IgD-negative memory B cell (primary cell): ENCODE measurements at regions not wholly inside any gene's neighbourhood (a gene's known extent, or its start where the extent isn't known, plus 50 kb on each side); places are given as distances from the start of the nearest gene placed in this dataset.

Source experiments
- H3K27ac Mint-ChIP-seq, 3 donors: one replicate each; pipeline ENCODE4 v1.8.0; 2020 to 2022; ENCODE audit warnings: mild to moderate bottlenecking in 3 of 3, mixed read lengths in 3 of 3, moderate library complexity in 1 of 3
- H3K27me3 Mint-ChIP-seq: one replicate; pipeline ENCODE4 v1.8.0; 2021; ENCODE audit warnings: mixed read lengths
- H3K36me3 Mint-ChIP-seq: one replicate; pipeline ENCODE4 v1.8.0; 2020; ENCODE audit warnings: mild to moderate bottlenecking, mixed read lengths
- H3K4me1 Mint-ChIP-seq, 3 donors: one replicate each; pipeline ENCODE4 v1.8.0; 2020 to 2022; ENCODE audit warnings: mixed read lengths in 3 of 3, mild to moderate bottlenecking in 1 of 3
- H3K4me3 Mint-ChIP-seq, 4 donors: one replicate each; pipeline ENCODE4 v1.8.0; 2020 to 2022; ENCODE audit warnings: mild to moderate bottlenecking in 4 of 4, mixed read lengths in 4 of 4, moderate library complexity in 3 of 4
- H3K9me3 Mint-ChIP-seq, 3 donors: one replicate each; pipeline ENCODE4 v1.8.0; 2020 to 2021; ENCODE audit warnings: mixed read lengths in 3 of 3, mild to moderate bottlenecking in 1 of 3

DNA sequence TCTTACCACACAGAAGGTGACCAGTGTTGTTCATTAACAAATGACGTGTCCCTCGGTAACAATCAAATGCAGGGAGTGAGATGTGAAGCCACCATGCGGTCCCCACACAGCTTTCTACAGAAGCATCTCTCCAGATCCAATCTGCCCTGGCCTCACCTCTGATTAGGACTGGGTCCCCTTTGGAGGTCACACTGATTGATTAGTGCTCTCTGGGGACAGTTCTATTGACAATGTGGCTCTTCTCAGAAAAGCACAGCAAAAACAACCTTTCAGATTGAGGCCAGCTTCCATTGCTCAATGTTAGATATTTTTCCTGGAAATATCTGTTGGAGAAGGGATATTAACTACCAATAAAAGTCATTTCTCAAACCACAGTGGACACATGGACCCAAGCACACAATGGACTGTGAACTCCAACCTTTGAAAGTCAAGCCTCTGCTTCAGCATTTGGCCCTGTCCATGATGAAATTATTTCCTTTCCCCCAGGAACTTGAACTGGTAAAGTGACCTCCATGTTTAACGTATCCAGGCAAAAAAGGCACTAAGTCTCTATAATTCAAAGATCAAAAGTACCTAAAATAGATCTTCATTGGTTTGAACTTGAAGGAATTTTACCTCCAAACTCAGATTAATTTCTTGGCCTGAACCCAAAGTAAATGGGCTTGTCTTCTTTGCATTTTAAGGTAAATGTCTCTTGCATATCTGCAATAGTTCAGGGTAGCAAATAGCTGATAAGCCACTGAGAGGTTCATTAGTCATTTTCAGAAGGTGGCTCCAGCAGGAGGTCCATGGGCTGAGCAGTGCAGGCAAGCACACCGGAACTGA lies 118.5 kb downstream of the FOXA2 start:
- peaks cover 0 to 3% (median 2%) of the 10 kb centered on the region in 3 donors for H3K9me3 Mint-ChIP-seq

DNA sequence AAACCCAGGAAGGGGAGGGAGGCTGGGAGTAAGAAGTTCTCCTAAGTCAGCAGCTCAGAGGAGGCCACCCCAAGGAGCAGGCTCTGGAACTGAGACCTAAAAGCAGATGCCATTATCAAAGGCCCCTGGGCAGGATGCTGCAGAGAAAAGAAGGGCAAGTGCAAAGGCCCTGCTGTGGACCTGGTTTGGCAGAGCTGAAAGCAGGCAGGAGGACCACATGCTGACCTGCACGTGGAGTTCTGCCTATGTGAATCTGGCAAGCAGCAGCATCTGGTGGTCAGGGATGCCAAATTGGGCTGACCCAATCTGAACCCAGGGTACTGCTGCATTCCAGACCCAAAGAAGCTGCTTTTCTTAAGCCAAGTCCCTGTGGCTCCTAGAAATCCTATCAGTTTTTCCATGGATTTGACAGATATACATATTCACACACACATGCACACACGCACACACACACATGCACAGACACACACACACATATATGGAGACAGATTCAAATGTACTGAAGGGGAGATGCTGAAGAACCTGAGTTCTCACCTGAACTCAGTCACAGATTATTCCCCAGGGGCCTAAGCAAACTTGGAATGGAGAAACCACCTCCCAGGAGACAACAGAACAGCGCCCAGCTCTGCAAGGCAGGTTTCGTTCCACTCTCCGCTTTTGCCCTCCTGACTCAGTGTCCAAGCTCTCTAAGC lies 119.9 kb downstream of the FOXA2 start:
- Mint-ChIP-seq H3K36me3 (no peaks in the 10 kb centered on the region), H3K27me3 (no peaks in the 10 kb centered on the region), H3K9me3 (peaks cover 0 to 3% (median 2%) of the 10 kb centered on the region in 3 donors), H3K4me1 (no peaks in the 10 kb centered on the region), H3K4me3 (no peak overlapping the region), H3K27ac (no peak overlapping the region)

More for the DNA sequence above, 118.5 kb downstream of the FOXA2 start:
- H3K4me1 Mint-ChIP-seq = no peaks in the 10 kb centered on the region
- H3K4me3 Mint-ChIP-seq = no peak overlapping the region
- no peak overlapping the region for H3K27ac Mint-ChIP-seq
- H3K27me3 Mint-ChIP-seq = no peaks in the 10 kb centered on the region
- H3K36me3 Mint-ChIP-seq = no peaks in the 10 kb centered on the region

DNA sequence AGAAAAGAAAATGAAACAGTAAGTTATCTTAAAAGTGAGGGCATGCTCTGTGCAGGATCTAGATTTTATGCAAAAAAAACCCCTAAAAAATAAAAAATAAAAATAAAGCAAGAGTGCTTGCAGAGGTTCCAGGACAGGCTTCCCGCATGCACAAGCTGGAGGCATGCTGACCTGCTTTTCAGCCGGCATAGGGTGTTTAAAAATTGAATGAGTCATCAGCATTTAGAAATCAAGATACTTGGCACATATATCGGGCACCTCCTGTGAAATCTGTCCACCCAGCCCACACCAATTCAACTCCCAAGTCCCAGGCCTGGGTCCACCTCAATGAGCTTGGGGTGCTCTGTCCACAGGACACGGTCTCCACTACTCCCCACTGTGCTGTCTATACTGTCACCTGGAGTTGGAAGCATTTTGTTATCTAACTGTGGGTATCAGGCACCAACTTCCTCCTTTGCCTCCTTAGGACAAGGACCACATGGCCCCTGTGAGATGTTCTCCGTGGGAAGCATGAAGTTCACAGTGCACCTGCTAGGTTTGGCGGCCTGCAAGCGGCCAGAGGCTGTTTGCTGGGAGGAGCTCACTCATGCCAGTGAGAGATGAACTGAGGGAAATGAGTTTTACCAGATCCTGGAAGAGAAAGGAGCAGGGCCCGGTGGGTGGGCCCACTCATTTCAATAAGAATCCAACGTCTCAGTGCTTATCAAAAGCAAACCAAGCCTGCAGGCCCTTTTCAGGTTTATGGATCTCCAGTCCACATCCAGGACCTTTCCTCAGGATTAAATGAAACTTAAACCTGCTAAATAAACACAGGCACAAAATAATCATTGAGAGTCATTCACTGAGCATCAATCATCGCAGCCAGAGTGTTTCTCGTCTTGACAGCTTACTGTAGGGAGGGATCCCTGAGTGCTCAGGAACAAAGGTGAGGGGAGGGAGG lies 121.1 kb downstream of the FOXA2 start:
- Mint-ChIP-seq H3K27ac (peak overlapping the region in 1 of 3 donors; percentile 87), H3K4me1 (no peaks in the 10 kb centered on the region), H3K9me3 (peaks cover 0 to 3% (median 2%) of the 10 kb centered on the region in 3 donors), H3K36me3 (no peaks in the 10 kb centered on the region), H3K4me3 (no peak overlapping the region), H3K27me3 (no peaks in the 10 kb centered on the region)

DNA sequence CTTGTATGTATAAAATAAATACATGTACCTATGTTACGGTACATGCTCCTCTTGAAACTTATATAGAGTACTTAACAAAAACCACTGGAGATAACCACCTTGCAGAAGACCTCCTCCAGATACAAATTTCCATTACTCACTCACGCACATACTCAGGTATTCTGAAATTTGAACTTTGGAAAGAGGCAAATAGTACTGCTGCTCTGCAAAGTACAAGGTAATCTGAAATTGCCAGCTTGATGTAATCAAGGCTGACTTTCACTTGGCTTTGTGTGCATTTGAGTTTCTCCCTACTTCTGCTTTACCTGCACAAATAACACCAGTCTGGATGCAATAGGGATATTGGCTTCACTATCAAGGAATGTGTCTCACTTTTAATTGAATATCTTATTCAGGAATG lies 123.6 kb downstream of the FOXA2 start:
- H3K36me3 Mint-ChIP-seq = no peaks in the 10 kb centered on the region
- H3K27ac Mint-ChIP-seq = no peak overlapping the region
- H3K27me3 Mint-ChIP-seq = no peaks in the 10 kb centered on the region
- no peaks in the 10 kb centered on the region for H3K4me1 Mint-ChIP-seq
- peaks cover 0 to 2% (median 0%) of the 10 kb centered on the region in 3 donors for H3K9me3 Mint-ChIP-seq
- H3K4me3 Mint-ChIP-seq = no peak overlapping the region

DNA sequence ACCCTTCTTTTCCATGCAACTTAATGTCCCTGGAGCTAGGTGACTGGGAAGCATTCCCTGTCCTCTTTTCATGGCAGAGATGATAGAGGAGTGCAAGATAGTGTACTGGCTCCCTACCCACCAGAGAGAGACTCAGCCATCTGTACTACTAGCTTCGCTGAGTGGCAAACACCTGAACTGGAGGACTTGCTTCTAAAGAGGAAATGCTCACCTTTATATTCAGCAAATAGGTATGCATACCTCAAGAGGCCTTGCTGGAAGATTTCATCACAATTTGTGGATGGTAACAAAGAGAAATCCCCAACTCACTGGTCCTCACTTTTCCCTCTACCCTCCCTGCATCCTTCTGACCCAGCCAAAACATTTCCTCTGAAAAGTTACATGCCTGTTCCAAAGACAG lies 124.1 kb downstream of the FOXA2 start:
- H3K4me3 Mint-ChIP-seq = no peak overlapping the region
- no peak overlapping the region for H3K27ac Mint-ChIP-seq
- no peaks in the 10 kb centered on the region for H3K27me3 Mint-ChIP-seq
- H3K4me1 Mint-ChIP-seq = no peaks in the 10 kb centered on the region
- no peaks in the 10 kb centered on the region for H3K36me3 Mint-ChIP-seq
- peaks cover 0 to 2% (median 0%) of the 10 kb centered on the region in 3 donors for H3K9me3 Mint-ChIP-seq

DNA sequence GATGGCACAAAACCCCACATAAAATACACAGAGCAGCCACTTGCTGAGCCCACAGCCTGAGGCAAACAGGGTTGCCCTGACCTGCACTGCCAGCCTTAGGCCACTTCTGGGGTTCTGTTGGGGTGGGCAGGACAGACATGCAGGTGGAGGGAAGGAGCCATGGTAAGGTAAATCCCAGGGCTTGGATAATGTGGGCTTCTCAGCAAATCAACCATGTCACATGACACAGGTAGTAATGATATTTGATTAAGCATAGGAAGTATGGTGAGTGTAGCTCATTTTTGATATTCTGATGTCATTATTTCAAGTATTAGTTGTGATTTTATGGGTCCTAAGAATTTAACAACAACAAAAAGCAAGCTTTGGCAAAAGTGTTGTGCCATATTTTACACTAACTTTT lies 124.6 kb downstream of the FOXA2 start:
- Mint-ChIP-seq H3K4me1 (no peaks in the 10 kb centered on the region), H3K27ac (no peak overlapping the region), H3K9me3 (peaks cover 0 to 2% (median 0%) of the 10 kb centered on the region in 3 donors), H3K36me3 (no peaks in the 10 kb centered on the region), H3K4me3 (no peak overlapping the region), H3K27me3 (no peaks in the 10 kb centered on the region)

DNA sequence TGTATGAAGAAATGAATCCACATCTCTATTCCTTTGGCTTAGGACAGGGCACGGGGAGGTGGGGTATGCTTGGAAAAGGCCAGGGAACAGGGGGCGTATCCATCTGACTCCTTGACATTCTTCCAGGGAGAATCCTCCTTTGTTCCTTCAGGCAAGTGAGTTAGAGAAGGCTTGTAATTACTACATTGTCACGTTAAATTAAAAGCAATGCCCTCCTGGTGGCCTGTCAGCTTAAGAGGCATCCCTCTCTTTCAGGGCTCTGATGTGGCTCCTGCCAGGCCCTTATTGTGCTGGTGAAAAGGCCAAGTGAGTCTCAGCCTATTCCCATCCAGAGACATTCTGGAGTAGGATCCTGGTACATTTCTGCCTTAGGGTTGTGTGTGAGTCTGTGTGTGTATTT lies 128.3 kb downstream of the FOXA2 start:
- H3K4me3 Mint-ChIP-seq = no peak overlapping the region
- no peaks in the 10 kb centered on the region for H3K4me1 Mint-ChIP-seq
- H3K9me3 Mint-ChIP-seq = no peaks in the 10 kb centered on the region
- no peaks in the 10 kb centered on the region for H3K36me3 Mint-ChIP-seq
- H3K27ac Mint-ChIP-seq = no peak overlapping the region
- no peaks in the 10 kb centered on the region for H3K27me3 Mint-ChIP-seq

DNA sequence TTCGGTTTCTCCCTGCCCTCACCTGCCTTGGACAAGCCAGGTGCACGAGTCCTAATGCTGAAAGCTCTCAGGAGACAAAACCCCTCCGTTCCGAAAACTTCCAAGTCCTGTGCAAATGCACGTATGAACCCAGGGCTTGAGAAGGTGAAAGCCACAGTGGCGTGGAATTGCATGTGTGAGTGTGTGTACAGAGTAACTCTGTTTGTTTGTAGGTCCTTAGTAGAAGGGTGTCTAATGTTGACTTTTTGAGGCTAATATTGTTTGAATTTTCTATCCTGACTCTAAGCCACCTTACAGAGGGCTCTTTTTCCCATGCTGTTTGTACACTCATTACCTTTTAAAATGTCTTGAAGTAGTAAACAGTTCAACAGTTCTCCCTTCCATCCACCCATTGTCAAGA lies 129.1 kb downstream of the FOXA2 start:
- H3K4me1 Mint-ChIP-seq = no peaks in the 10 kb centered on the region
- H3K9me3 Mint-ChIP-seq = no peaks in the 10 kb centered on the region
- no peak overlapping the region for H3K27ac Mint-ChIP-seq
- H3K36me3 Mint-ChIP-seq = no peaks in the 10 kb centered on the region
- no peak overlapping the region for H3K4me3 Mint-ChIP-seq
- H3K27me3 Mint-ChIP-seq = no peaks in the 10 kb centered on the region

DNA sequence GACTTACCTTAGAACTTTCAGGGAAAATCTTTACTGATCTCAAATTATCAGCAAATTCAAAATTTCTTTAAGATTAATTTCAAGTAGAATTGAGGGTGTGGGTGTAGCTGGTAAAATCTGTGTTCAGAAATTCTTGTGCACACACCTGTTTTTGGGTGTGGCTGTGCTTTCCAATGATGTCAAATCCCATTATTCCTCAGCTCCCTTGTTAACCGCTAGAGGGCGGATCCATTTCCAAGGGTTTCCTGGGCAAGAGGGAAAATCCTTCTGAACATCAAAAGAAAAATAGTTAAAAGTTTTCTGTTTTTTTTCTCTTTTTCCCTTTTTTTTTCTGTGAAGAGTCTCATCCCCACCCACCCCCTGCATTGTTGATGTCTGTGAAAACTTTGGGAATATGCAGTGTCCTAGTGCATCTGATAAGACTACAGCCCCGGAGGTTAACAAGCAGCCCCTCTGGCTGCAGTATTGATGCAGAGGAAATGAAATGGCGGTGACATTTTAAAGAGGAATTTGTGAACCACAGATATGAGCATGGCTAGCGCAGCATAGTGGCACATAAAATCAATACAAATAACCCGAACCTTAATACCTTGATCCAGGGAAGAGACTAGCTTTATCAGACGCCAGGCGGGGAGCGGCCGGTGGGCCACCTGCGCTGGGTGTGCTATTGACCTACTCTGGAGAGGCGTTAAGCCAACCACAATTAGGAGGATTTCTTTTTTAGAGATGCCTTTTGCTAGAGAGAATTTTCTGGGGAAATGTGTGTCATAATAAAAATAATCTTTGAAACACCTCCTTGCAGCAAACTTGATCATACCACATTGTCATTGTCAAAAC lies 130.9 kb downstream of the FOXA2 start:
- Mint-ChIP-seq H3K27me3 (no peaks in the 10 kb centered on the region), H3K36me3 (no peaks in the 10 kb centered on the region), H3K4me3 (no peak overlapping the region), H3K9me3 (no peaks in the 10 kb centered on the region), H3K27ac (no peak overlapping the region), H3K4me1 (no peaks in the 10 kb centered on the region)

DNA sequence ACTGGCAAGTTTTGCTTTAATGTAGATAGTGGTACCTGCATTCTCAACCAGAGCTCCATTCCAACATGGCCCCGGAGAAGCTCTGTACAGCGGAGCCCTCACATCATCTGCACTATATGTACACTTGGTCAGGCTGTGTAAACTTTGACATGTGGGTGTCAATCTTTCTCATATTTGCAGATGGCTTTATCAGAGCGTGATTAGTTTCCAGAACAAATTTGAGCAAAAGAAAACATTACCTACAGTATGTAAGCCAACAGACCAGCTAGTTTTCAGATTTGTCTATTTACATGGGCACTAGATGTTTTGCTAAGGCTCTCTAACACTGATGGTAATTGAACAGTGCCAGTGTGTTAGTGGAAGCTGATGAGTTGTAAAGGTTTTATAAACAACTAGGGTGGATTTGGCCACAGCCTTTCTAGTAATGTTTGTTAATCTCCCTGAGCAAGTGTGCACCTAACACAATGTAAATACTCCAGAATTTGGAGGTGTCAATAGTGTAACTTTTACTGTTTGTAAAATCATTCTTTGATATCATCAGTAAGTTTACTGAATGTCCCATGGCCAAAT lies 131.8 kb downstream of the FOXA2 start:
- Mint-ChIP-seq H3K4me1 (no peaks in the 10 kb centered on the region), H3K36me3 (no peaks in the 10 kb centered on the region), H3K27ac (no peak overlapping the region), H3K9me3 (no peaks in the 10 kb centered on the region), H3K27me3 (no peaks in the 10 kb centered on the region), H3K4me3 (no peak overlapping the region)

DNA sequence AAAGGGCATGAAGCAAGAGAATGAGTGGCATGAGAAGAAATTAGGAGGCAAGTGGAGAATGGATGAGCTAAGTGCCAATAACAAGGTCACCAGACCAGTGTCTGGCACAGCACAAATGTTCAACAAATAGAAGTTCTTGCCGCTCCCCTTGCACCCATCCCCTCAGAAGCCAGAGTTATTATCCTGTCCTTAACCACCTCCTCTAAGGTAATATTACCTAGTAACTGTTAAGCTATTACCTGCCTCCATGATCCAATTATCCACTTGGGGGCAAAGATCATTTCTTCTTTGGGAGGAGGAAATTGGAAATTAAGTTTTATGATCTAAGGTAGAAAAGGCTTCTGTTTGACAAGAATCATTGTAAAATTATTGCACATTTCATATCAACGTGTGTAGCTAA lies 133.8 kb downstream of the FOXA2 start:
- H3K27ac Mint-ChIP-seq = no peak overlapping the region
- no peaks in the 10 kb centered on the region for H3K4me1 Mint-ChIP-seq
- H3K27me3 Mint-ChIP-seq = no peaks in the 10 kb centered on the region
- H3K36me3 Mint-ChIP-seq = no peaks in the 10 kb centered on the region
- no peaks in the 10 kb centered on the region for H3K9me3 Mint-ChIP-seq
- no peak overlapping the region for H3K4me3 Mint-ChIP-seq

DNA sequence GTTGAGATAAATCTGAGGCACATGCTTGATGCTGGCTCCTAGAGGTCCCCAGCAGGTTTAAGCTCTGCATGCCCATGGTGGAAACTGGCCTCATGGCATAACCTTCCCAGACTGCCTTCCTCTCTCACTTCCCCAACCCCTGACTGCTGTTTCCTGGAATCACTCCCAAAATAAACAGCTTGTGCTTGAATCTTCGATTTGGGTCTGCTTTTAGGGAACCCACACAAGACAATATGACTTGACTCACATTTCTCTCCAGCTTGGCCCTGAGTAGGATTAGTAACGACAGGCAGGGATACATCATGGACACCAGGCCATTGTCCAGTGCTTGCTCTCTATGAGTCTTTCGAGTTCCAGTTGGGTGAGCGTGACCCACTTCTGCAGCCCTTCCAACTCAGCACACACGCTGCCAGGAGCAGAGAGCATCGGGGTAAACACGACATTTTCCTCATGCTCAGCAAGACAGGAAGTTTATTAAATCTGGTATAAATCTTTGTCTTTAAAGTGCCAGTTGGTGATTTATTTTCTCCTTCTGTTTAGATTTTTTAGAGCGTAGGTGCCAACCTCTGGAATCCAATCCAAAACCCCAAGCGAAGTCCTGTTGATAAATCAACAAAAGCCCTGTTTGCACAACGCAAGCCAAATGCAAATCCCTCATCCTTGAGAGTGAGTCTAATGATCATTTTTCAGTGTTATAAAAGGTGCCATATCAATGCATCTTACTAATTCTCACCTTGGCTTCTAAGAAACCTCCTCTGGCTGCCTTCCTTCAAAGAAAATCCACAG lies 135.0 kb downstream of the FOXA2 start:
- H3K4me1 Mint-ChIP-seq = no peaks in the 10 kb centered on the region
- no peaks in the 10 kb centered on the region for H3K9me3 Mint-ChIP-seq
- H3K27ac Mint-ChIP-seq = no peak overlapping the region
- H3K36me3 Mint-ChIP-seq = no peaks in the 10 kb centered on the region
- H3K4me3 Mint-ChIP-seq = no peak overlapping the region
- H3K27me3 Mint-ChIP-seq = no peaks in the 10 kb centered on the region

DNA sequence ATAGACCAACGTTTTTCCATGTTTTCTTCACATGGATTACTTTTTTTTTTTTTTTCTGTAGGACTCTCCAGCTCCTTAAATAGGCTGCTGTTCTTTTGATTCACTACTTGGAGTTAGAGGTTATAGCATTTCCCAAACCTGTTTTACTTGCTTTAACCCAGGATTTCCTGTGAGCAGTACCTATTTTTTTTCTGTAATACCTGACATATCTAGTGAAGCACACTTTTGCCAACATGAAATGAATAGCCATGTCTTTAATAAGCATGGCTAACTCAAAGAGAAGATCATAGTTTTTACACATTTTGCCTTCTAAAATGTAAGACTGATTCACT lies 137.0 kb downstream of the FOXA2 start:
- H3K27me3 Mint-ChIP-seq = no peaks in the 10 kb centered on the region
- no peaks in the 10 kb centered on the region for H3K36me3 Mint-ChIP-seq
- H3K4me3 Mint-ChIP-seq = no peak overlapping the region
- H3K27ac Mint-ChIP-seq = no peak overlapping the region
- H3K4me1 Mint-ChIP-seq = no peaks in the 10 kb centered on the region
- H3K9me3 Mint-ChIP-seq = no peaks in the 10 kb centered on the region
